T follicular helper cell (primary cell): ENCODE measurements at regions not wholly inside any gene's neighbourhood (a gene's known extent, or its start where the extent isn't known, plus 50 kb on each side); places are given as distances from the start of the nearest gene placed in this dataset.

Source experiments
- DNase-seq: peaks from one replicate; pipeline ENCODE4 v3.0.0-alpha.2; 2020; ENCODE audit warnings: low read depth

- DNase-seq: no peak
Observed at GRCh38 chr21:27695246-27695645, 728.4 kb upstream of the ADAMTS5 start.

- DNase-seq: no peak
Observed at GRCh38 chr21:27694667-27695066, 727.8 kb upstream of the ADAMTS5 start.

GRCh38 chr21:27693376-27693775 is 726.5 kb upstream of the ADAMTS5 start:
- no peak for DNase-seq

GRCh38 chr21:27691516-27691915 is 724.6 kb upstream of the ADAMTS5 start:
- DNase-seq: no peak

- DNase-seq: no peak
Observed at GRCh38 chr21:27691006-27691405, 724.1 kb upstream of the ADAMTS5 start.

- DNase-seq: no peak
Observed at GRCh38 chr21:27690426-27690825, 723.5 kb upstream of the ADAMTS5 start.

GRCh38 chr21:27688773-27689172 is 721.9 kb upstream of the ADAMTS5 start:
- DNase-seq: no peak

- DNase-seq: no peak
Observed at GRCh38 chr21:27683292-27683691, 716.4 kb upstream of the ADAMTS5 start.

GRCh38 chr21:27681841-27682240 is 715.0 kb upstream of the ADAMTS5 start:
- no peak for DNase-seq

- DNase-seq: no peak
Observed at GRCh38 chr21:27681038-27681437, 714.1 kb upstream of the ADAMTS5 start.

- DNase-seq: no peak
Observed at GRCh38 chr21:27680181-27680580, 713.3 kb upstream of the ADAMTS5 start.

- no peak for DNase-seq
Observed at GRCh38 chr21:27678511-27678910, 711.6 kb upstream of the ADAMTS5 start.

- no peak for DNase-seq
Observed at GRCh38 chr21:27677546-27677945, 710.7 kb upstream of the ADAMTS5 start.

- DNase-seq: no peak
Observed at GRCh38 chr21:27675306-27675705, 708.4 kb upstream of the ADAMTS5 start.

GRCh38 chr21:27674041-27674615 is 707.2 kb upstream of the ADAMTS5 start:
- no peak for DNase-seq

- DNase-seq: no peak
Observed at GRCh38 chr21:27673581-27673980, 706.7 kb upstream of the ADAMTS5 start.

GRCh38 chr21:27671207-27671606 is 704.3 kb upstream of the ADAMTS5 start:
- DNase-seq: no peak

- no peak for DNase-seq
Observed at GRCh38 chr21:27653481-27653880, 686.6 kb upstream of the ADAMTS5 start.

- no peak for DNase-seq
Observed at GRCh38 chr21:27649762-27650161, 682.9 kb upstream of the ADAMTS5 start.

- no peak for DNase-seq
Observed at GRCh38 chr21:27649323-27649722, 682.4 kb upstream of the ADAMTS5 start.

GRCh38 chr21:27648560-27648959 is 681.7 kb upstream of the ADAMTS5 start:
- no peak for DNase-seq

GRCh38 chr21:27647921-27648320 is 681.0 kb upstream of the ADAMTS5 start:
- DNase-seq: no peak

- DNase-seq: no peak
Observed at GRCh38 chr21:27647401-27647800, 680.5 kb upstream of the ADAMTS5 start.

- no peak for DNase-seq
Observed at GRCh38 chr21:27646691-27647090, 679.8 kb upstream of the ADAMTS5 start.

GRCh38 chr21:27646056-27646455 is 679.2 kb upstream of the ADAMTS5 start:
- DNase-seq: no peak
